ENCODE measurements at regions not wholly inside any gene's neighbourhood (a gene's known extent, or its start where the extent isn't known, plus 50 kb on each side); places are given as distances from the start of the nearest gene placed in this dataset.

- TF ChIP-seq, protein P1, sequence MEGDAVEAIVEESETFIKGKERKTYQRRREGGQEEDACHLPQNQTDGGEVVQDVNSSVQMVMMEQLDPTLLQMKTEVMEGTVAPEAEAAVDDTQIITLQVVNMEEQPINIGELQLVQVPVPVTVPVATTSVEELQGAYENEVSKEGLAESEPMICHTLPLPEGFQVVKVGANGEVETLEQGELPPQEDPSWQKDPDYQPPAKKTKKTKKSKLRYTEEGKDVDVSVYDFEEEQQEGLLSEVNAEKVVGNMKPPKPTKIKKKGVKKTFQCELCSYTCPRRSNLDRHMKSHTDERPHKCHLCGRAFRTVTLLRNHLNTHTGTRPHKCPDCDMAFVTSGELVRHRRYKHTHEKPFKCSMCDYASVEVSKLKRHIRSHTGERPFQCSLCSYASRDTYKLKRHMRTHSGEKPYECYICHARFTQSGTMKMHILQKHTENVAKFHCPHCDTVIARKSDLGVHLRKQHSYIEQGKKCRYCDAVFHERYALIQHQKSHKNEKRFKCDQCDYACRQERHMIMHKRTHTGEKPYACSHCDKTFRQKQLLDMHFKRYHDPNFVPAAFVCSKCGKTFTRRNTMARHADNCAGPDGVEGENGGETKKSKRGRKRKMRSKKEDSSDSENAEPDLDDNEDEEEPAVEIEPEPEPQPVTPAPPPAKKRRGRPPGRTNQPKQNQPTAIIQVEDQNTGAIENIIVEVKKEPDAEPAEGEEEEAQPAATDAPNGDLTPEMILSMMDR (IDR thresholded peaks at IDR 0.05; ENCODE audit: insufficient read depth, low read length): no peak
- TF ChIP-seq GABPA (IDR thresholded peaks at IDR 0.05; ENCODE audit: low read depth): no peak
- TF ChIP-seq, protein P2, sequence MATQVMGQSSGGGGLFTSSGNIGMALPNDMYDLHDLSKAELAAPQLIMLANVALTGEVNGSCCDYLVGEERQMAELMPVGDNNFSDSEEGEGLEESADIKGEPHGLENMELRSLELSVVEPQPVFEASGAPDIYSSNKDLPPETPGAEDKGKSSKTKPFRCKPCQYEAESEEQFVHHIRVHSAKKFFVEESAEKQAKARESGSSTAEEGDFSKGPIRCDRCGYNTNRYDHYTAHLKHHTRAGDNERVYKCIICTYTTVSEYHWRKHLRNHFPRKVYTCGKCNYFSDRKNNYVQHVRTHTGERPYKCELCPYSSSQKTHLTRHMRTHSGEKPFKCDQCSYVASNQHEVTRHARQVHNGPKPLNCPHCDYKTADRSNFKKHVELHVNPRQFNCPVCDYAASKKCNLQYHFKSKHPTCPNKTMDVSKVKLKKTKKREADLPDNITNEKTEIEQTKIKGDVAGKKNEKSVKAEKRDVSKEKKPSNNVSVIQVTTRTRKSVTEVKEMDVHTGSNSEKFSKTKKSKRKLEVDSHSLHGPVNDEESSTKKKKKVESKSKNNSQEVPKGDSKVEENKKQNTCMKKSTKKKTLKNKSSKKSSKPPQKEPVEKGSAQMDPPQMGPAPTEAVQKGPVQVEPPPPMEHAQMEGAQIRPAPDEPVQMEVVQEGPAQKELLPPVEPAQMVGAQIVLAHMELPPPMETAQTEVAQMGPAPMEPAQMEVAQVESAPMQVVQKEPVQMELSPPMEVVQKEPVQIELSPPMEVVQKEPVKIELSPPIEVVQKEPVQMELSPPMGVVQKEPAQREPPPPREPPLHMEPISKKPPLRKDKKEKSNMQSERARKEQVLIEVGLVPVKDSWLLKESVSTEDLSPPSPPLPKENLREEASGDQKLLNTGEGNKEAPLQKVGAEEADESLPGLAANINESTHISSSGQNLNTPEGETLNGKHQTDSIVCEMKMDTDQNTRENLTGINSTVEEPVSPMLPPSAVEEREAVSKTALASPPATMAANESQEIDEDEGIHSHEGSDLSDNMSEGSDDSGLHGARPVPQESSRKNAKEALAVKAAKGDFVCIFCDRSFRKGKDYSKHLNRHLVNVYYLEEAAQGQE (IDR thresholded peaks at IDR 0.05; ENCODE audit: insufficient replicate concordance, low read depth): no peak
- TF ChIP-seq POLR2AphosphoS5 (IDR thresholded peaks at IDR 0.05; ENCODE audit: low read depth): no peak
Observed at GRCh38 chr5:133715216-133715615, 102.9 kb upstream of the FSTL4 start.

Data from HL-60 (cell line).